GM13976 (cell line): ENCODE measurements at regions not wholly inside any gene's neighbourhood (a gene's known extent, or its start where the extent isn't known, plus 50 kb on each side); places are given as distances from the start of the nearest gene placed in this dataset.

Experiments
- DNase-seq: peaks from one replicate; pipeline ENCODE4 v3.0.0; 2012; ENCODE audit warnings: low spot score
- CTCF ChIP-seq: IDR thresholded peaks from 2 replicates; pipeline ENCODE4 v1.5.1; 2012; ENCODE audit warnings: borderline replicate concordance, mild to moderate bottlenecking; ENCODE audit not compliant: insufficient read depth; ENCODE audit errors: extremely low read depth, missing control alignments, control extremely low read depth
- in situ Hi-C: fragments of 300-500 bp; cut with MboI; formaldehyde crosslinking; loops from one replicate; pipeline ENCODE4 v1.12.0; 2022; ENCODE audit warnings: low sequenced_read_pairs, mixed read lengths, inconsistent platforms; ENCODE audit not compliant: unreplicated experiment

DNA sequence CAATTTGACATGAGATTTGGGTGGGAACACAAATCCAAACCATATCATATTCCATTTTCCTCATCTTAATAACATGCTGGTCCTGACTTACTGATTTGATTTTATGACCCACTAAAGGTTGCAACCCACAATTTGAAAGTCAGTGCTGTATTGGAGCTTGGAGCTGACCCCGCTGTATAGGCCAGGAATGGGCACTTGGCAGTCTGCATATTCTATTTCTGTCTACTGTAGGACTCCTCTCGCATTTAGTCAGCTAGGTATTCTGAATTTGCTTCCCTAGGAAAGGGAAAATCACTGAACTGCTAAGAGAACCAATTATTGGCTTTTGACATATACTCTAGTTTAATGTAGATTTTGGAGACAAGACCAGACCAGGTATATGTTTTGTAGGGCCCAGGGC is 157.0 kb downstream of the MFSD1 start:
- no peak for DNase-seq
- in situ Hi-C loops, result no loop called here
- no peak for TF ChIP-seq CTCF

DNA sequence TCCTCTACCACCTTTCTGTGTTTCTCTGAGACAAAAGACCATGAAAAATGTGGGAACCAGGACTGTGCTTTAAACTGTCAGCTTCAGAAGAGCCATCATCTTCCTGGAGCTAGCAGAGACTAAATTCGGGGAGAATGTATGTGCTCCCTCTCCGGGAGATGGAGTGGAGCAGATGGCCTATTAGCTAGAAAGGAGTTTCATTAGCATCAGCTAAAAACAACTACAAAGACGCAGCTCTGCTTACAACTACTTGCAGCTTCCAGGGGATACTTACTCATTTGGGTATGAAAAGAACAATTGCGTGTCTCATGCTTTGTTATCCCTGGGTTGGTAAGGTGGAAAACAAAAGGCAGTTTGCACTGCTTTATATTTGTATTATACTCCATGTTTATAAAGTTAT is 159.6 kb downstream of the MFSD1 start:
- DNase-seq, result no peak
- in situ Hi-C loops, result no loop called here

GRCh38 chr3:158961911-158962310 is 160.1 kb downstream of the MFSD1 start:
- in situ Hi-C loops, result no loop called here
- no peak for DNase-seq
- TF ChIP-seq CTCF, result no peak

More for the DNA sequence above, 159.6 kb downstream of the MFSD1 start:
- TF ChIP-seq CTCF, result no peak

GRCh38 chr3:158970006-158970405 is 168.2 kb downstream of the MFSD1 start:
- no peak for DNase-seq
- TF ChIP-seq CTCF, result no peak
- in situ Hi-C loops, result no loop called here

DNA sequence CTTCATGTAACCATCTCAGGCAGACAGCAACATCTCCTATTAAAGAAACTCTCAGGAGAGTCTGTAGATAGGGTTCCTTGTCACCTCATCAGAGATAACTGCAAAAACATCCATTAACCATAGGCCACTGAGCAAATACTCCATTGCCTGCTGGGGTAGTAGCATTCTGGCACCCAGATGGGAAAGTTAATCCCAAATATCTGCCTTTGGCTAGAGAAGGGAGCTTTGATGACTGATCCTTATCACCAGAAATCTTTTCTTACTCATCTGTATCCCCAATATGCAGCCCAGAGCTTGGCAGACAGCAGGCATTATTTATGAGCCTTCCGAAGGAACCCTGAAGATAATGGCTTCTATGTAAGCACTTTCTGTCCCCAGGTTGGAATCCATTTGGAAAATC is 173.1 kb downstream of the MFSD1 start:
- no peak for TF ChIP-seq CTCF
- in situ Hi-C loops, result no loop called here
- DNase-seq, result no peak

- in situ Hi-C loops, result no loop called here
- no peak for TF ChIP-seq CTCF
- no peak for DNase-seq
Measured at GRCh38 chr3:158976966-158977365, 175.1 kb downstream of the MFSD1 start.

- DNase-seq, result no peak
- in situ Hi-C loops, result no loop called here
- no peak for TF ChIP-seq CTCF
Measured at GRCh38 chr3:158977497-158977896, 175.6 kb downstream of the MFSD1 start.
